Urinary bladder (tissue), 3 donors: ENCODE measurements at regions not wholly inside any gene's neighbourhood (a gene's known extent, or its start where the extent isn't known, plus 50 kb on each side); places are given as distances from the start of the nearest gene placed in this dataset.
"Not testable (repeated sequence)": the region's sequence is repeated elsewhere in the genome, so short reads cannot be mapped to it uniquely, and the experiment has no call there.

Experiments
- DNase-seq: peaks from one replicate; pipeline ENCODE4 v3.0.0-alpha.2; 2015; ENCODE audit errors: extremely low spot score
- H3K27ac ChIP-seq: one replicate; pipeline ENCODE4 v1.5.1; 2013; ENCODE audit warnings: low read depth, mild to moderate bottlenecking, moderate library complexity
- H3K36me3 ChIP-seq: one replicate; pipeline ENCODE4 v1.6.1; 2013; ENCODE audit warnings: mild to moderate bottlenecking, moderate library complexity; ENCODE audit not compliant: insufficient read depth
- H3K4me1 ChIP-seq: one replicate; pipeline ENCODE4 v1.6.1; 2013; ENCODE audit warnings: mild to moderate bottlenecking, moderate library complexity; ENCODE audit not compliant: insufficient read depth
- H3K4me3 ChIP-seq: one replicate; pipeline ENCODE4 v1.5.1; 2013; ENCODE audit warnings: low read depth, low read length
- WGBS: extraction: QIAGEN DNeasy Blood & Tissue Kit; methylation state at CpG from one replicate; pipeline ENCODE4 v1.1.7; 2013; 5-methylcytosine and 5-hydroxymethylcytosine counted together
- donor health status: healthy with polysubstance abuse.
- donor health status: healthy.

GRCh38 chr17:68161644-68162428 lies 86.0 kb upstream of the AMZ2 start:
- no peak for DNase-seq
- H3K4me1 ChIP-seq, result no peaks in the 10 kb centered on the region
- H3K4me3 ChIP-seq, result no peak overlapping the region
- WGBS, result 83% methylated on average over 12 of the region's 12 CpGs
- H3K36me3 ChIP-seq, result no peaks in the 10 kb centered on the region
- H3K27ac ChIP-seq, result no peak overlapping the region

- H3K36me3 ChIP-seq, H3K4me1 ChIP-seq, H3K27ac ChIP-seq, H3K4me3 ChIP-seq, DNase-seq: not testable (repeated sequence)
- WGBS, result 73% methylated on average over 9 of the region's 9 CpGs
These were observed 79.3 kb upstream of the AMZ2 start for GRCh38 chr17:68168273-68169164.

- not testable (repeated sequence) for H3K27ac ChIP-seq, H3K4me3 ChIP-seq, H3K36me3 ChIP-seq, H3K4me1 ChIP-seq, DNase-seq
- 92% methylated on average over 42 of the region's 42 CpGs for WGBS
These were observed 78.5 kb upstream of the AMZ2 start for GRCh38 chr17:68169165-68169821.

- Histone ChIP-seq H3K36me3 (no peaks in the 10 kb centered on the region), H3K4me3 (no peak overlapping the region), H3K27ac (no peak overlapping the region), H3K4me1 (no peaks in the 10 kb centered on the region)
- 86% methylated on average over 10 of the region's 10 CpGs for WGBS
- no peak for DNase-seq
These were observed 78.0 kb upstream of the AMZ2 start for GRCh38 chr17:68169840-68170239.

- WGBS, result 91% methylated on average over 3 of the region's 3 CpGs
- no peak overlapping the region for H3K4me3 ChIP-seq
- DNase-seq, result no peak
- no peaks in the 10 kb centered on the region for H3K36me3 ChIP-seq
- no peaks in the 10 kb centered on the region for H3K4me1 ChIP-seq
- no peak overlapping the region for H3K27ac ChIP-seq
These were observed 77.6 kb upstream of the AMZ2 start for GRCh38 chr17:68170246-68170645.

- H3K36me3 ChIP-seq, result peaks cover 2% of the 10 kb centered on the region
- H3K4me3 ChIP-seq, result no peak overlapping the region
- DNase-seq, result peak; percentile 21
- WGBS, result 27% methylated on average over 13 of the region's 13 CpGs
- no peaks in the 10 kb centered on the region for H3K4me1 ChIP-seq
- H3K27ac ChIP-seq, result no peak overlapping the region
These were observed 75.3 kb upstream of the AMZ2 start for GRCh38 chr17:68172461-68172954.

- H3K27ac ChIP-seq, result no peak overlapping the region
- H3K4me1 ChIP-seq, result no peaks in the 10 kb centered on the region
- WGBS, result 96% methylated on average over 2 of the region's 2 CpGs
- H3K36me3 ChIP-seq, result peaks cover 2% of the 10 kb centered on the region
- H3K4me3 ChIP-seq, result no peak overlapping the region
- DNase-seq, result no peak
These were observed 72.4 kb upstream of the AMZ2 start for GRCh38 chr17:68175416-68175815.

- no peak overlapping the region for H3K27ac ChIP-seq
- H3K4me1 ChIP-seq, result no peaks in the 10 kb centered on the region
- H3K4me3 ChIP-seq, result no peak overlapping the region
- H3K36me3 ChIP-seq, result peaks cover 2% of the 10 kb centered on the region
- no peak for DNase-seq
- WGBS, result 65% methylated on average over 3 of the region's 3 CpGs
These were observed 71.9 kb upstream of the AMZ2 start for GRCh38 chr17:68175905-68176304.

GRCh38 chr17:68176718-68177117 lies 71.1 kb upstream of the AMZ2 start:
- Histone ChIP-seq H3K36me3 (peaks cover 2% of the 10 kb centered on the region), H3K27ac (no peak overlapping the region), H3K4me3 (no peak overlapping the region), H3K4me1 (no peaks in the 10 kb centered on the region)
- 64% methylated on average over 4 of the region's 4 CpGs for WGBS
- DNase-seq, result no peak

GRCh38 chr17:68178831-68179230 lies 69.0 kb upstream of the AMZ2 start:
- Histone ChIP-seq H3K4me3 (no peak overlapping the region), H3K36me3 (peaks cover 2% of the 10 kb centered on the region), H3K27ac (no peak overlapping the region), H3K4me1 (no peaks in the 10 kb centered on the region)
- no peak for DNase-seq
- WGBS, result 84% methylated on average over 6 of the region's 6 CpGs

- WGBS, result 93% methylated on average over 21 of the region's 21 CpGs
These were observed 68.5 kb upstream of the AMZ2 start for GRCh38 chr17:68179236-68179925.

GRCh38 chr17:68179926-68180285 lies 67.9 kb upstream of the AMZ2 start:
- H3K4me1 ChIP-seq, result no peaks in the 10 kb centered on the region
- H3K4me3 ChIP-seq, result no peak overlapping the region
- 97% methylated on average over 31 of the region's 31 CpGs for WGBS
- H3K36me3 ChIP-seq, result peaks cover 2% of the 10 kb centered on the region
- no peak for DNase-seq
- no peak overlapping the region for H3K27ac ChIP-seq

More at GRCh38 chr17:68179236-68179925, 68.5 kb upstream of the AMZ2 start:
- Histone ChIP-seq H3K4me3 (no peak overlapping the region), H3K4me1 (no peaks in the 10 kb centered on the region), H3K27ac (no peak overlapping the region), H3K36me3 (peaks cover 2% of the 10 kb centered on the region)
- no peak for DNase-seq

- no peak overlapping the region for H3K4me3 ChIP-seq
- DNase-seq, result no peak
- no peak overlapping the region for H3K27ac ChIP-seq
- no peaks in the 10 kb centered on the region for H3K4me1 ChIP-seq
- 81% methylated on average over 1 of the region's 1 CpG for WGBS
- H3K36me3 ChIP-seq, result no peaks in the 10 kb centered on the region
These were observed 65.9 kb upstream of the AMZ2 start for GRCh38 chr17:68182011-68182306.
